ENCODE measurements at regions not wholly inside any gene's neighbourhood (a gene's known extent, or its start where the extent isn't known, plus 50 kb on each side); places are given as distances from the start of the nearest gene placed in this dataset.

DNA sequence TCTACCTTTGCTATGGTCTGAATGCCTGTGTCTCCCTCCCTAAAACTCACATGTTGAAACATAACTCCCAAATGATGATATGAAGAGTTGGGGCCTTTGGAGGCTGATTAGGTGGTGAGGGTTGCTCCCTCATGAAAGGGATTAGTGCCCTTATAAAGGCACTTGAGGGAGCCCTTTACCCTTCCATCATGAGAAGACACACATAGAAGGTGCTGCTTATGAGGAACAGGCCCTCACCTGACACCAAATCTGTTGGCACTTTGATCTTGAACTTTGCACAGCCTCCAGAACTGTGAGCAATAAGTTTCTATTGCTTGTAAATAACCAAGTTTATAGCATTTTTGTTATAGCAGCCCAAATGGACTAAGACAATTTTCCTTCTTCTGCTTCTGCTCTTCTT, 76.2 kb upstream of the ADAMTS9 start:
- H3K4me3 ChIP-seq (ENCODE audit: low read depth, low read length): no peak overlapping the region
- DNase-seq (ENCODE audit: low read depth): no peak
- TF ChIP-seq, protein P1, sequence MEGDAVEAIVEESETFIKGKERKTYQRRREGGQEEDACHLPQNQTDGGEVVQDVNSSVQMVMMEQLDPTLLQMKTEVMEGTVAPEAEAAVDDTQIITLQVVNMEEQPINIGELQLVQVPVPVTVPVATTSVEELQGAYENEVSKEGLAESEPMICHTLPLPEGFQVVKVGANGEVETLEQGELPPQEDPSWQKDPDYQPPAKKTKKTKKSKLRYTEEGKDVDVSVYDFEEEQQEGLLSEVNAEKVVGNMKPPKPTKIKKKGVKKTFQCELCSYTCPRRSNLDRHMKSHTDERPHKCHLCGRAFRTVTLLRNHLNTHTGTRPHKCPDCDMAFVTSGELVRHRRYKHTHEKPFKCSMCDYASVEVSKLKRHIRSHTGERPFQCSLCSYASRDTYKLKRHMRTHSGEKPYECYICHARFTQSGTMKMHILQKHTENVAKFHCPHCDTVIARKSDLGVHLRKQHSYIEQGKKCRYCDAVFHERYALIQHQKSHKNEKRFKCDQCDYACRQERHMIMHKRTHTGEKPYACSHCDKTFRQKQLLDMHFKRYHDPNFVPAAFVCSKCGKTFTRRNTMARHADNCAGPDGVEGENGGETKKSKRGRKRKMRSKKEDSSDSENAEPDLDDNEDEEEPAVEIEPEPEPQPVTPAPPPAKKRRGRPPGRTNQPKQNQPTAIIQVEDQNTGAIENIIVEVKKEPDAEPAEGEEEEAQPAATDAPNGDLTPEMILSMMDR (IDR thresholded peaks at IDR 0.05; ENCODE audit: insufficient read depth, low read depth, low read length, missing control alignments): no peak

DNA sequence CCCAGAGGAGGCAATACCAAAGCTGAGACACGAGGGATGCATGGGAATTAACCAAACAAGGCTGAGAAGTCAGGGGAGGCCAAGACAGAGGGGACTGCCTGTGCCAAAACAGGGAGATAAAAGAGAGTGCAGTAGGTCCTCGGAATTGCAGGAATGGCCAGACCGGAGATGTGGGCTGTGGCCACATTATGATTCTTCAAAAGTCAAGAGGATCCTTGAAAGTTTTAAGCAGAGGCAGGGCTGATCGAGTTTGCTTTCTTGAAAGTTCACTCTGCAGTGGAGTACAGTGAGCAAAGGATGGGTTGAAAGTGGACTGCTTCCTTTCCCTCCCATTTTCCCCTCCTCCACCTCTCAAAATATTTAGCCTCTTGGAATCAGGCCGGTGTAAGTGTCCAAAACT, 73.9 kb upstream of the ADAMTS9 start:
- DNase-seq (ENCODE audit: low read depth): no peak
- no peak overlapping the region for H3K4me3 ChIP-seq (ENCODE audit: low read depth, low read length)
- TF ChIP-seq, protein P1 (IDR thresholded peaks at IDR 0.05; ENCODE audit: insufficient read depth, low read depth, low read length, missing control alignments): no peak

DNA sequence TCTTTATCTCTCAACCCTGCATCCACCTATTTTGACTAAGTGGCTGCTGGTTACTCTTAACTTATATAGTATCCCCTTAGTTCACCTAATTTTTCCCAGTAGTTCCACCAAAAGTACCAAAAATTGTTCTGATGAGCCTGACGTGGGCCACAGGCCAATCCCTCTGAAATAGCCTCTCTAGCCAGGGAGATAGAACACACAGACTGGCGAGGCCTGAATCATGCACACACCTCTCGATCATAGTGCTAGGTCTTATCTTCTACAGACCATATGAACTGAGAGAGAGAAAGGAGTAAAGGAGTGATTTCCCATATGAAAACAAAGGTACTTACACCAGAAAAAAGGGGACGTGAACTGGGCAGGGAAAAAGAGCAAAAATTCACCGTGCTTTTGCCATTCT, 72.5 kb upstream of the ADAMTS9 start:
- H3K4me3 ChIP-seq (ENCODE audit: low read depth, low read length): no peak overlapping the region
- DNase-seq (ENCODE audit: low read depth): no peak
- TF ChIP-seq, protein P1 (IDR thresholded peaks at IDR 0.05; ENCODE audit: insufficient read depth, low read depth, low read length, missing control alignments): no peak

DNA sequence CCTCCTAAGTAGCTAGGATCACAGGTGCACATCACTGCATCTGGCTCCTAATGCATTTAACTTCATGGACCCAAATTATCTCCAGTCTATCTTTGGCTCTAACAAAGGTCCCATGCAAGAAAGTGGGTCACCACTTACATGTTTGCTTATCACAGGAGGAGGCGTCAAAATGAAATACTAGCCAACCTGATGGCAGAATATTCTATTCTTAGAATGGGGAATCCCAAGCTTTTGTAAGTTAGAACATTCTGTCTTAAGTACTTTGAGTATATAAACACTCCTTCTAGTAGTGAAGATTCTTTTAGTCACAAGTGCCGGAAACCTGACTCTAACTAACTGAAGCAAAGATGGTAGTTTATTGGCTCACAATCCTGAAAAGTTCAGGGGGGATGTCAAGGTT, 72.0 kb upstream of the ADAMTS9 start:
- TF ChIP-seq, protein P1 (IDR thresholded peaks at IDR 0.05; ENCODE audit: insufficient read depth, low read depth, low read length, missing control alignments): no peak
- DNase-seq (ENCODE audit: low read depth): no peak

DNA sequence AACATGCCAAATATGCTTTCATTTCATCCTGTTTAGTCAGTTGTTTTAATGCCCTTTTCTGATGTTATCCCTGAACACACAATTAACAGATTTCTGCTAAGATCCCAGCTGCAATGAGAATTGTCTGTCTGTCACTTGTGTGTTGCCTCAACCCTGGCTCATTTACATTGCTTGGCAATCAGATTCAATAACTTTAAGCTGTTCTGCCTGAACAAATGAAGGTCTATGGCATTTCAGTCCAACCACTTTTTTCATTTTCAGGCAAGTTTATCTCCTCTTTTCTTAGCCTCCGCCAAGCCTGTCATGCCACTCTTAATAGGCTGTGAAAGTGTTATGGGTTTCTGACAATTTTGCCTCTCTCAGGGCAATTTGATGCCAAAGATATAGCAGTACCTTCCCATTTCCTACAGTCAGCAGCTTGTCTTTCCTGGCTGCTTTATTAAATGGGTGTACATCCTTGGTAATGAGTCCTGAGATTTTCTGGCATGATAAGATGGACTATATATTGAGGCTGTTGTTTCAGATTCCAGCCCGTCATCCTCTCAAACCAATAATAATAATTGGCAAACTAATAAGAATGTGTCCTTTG, 68.7 kb upstream of the ADAMTS9 start:
- TF ChIP-seq, protein P1 (IDR thresholded peaks at IDR 0.05; ENCODE audit: insufficient read depth, low read depth, low read length, missing control alignments): no peak
- no peak overlapping the region for H3K4me3 ChIP-seq (ENCODE audit: low read depth, low read length)
- no peak for DNase-seq (ENCODE audit: low read depth)

More for the DNA sequence above, 72.0 kb upstream of the ADAMTS9 start:
- no peak overlapping the region for H3K4me3 ChIP-seq (ENCODE audit: low read depth, low read length)

DNA sequence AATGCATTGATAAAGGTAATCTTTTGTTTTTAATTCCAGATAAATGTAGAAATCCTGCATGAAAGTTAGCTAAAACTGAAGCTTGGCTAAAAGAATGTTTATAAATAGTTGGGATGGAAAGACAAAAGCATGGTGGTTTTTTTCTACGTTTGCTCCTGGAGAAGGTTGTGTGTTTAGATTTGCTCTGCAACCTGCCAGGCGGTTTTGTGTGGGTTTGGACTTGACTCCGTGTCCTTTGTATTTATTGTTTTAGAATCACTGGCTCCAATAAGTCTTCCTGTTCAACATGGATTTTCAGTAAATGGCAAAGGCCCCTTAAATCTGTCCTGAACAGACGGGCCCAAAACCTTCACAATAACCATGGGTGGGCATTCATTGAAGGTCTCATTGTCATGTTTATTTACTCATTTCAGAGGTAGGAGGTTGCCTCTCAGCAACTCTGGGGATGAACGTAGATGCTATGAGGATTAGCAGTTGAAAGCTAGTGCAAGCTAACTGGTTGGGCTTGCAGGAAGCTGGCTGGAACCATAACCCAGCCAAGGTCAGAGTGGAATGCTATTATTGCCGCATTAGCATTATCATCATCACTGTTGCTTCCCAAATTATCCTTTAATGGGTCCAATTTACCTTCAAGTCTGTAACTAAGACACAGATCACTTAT, 60.6 kb upstream of the ADAMTS9 start:
- no peak for DNase-seq (ENCODE audit: low read depth)
- TF ChIP-seq, protein P1 (IDR thresholded peaks at IDR 0.05; ENCODE audit: insufficient read depth, low read depth, low read length, missing control alignments): no peak
- no peak overlapping the region for H3K4me3 ChIP-seq (ENCODE audit: low read depth, low read length)

DNA sequence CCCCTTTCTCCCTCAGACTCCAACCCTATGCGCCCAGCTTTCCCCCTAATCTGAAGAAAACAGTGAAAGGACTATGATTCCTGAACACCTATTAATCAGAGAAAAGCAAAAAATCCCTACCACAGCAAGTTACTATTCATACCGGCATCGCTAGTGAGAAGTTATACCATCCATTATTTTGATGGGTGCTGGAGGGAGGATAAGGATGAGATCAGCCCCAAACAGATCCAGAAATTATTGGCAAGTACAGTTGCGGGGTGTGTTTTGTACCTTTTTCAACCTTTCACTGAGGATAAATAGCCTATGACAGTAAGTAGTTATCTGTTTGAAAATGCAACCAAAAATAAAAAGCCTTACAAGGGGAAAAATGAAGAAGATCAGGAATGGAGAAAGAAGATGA, 59.9 kb upstream of the ADAMTS9 start:
- H3K4me3 ChIP-seq (ENCODE audit: low read depth, low read length): no peak overlapping the region
- no peak for DNase-seq (ENCODE audit: low read depth)
- TF ChIP-seq, protein P1 (IDR thresholded peaks at IDR 0.05; ENCODE audit: insufficient read depth, low read depth, low read length, missing control alignments): no peak

All from GM12865 (cell line).